Mammary epithelial cell (primary cell): ENCODE measurements at regions not wholly inside any gene's neighbourhood (a gene's known extent, or its start where the extent isn't known, plus 50 kb on each side); places are given as distances from the start of the nearest gene placed in this dataset.

Experiments used
- EZH2 ChIP-seq: IDR thresholded peaks from 2 replicates; pipeline ENCODE4 v1.6.1; 2012; ENCODE audit warnings: low read length, inconsistent platforms, borderline replicate concordance
- TF ChIP-seq, protein P1 (sequence below), 2 donors: IDR thresholded peaks in 1 of 2; conservative IDR thresholded peaks in 1 of 2; 2 replicates each; pipeline ENCODE4 v1.5.1; 2011 to 2012; ENCODE audit warnings: inconsistent platforms in 2 of 2, low read length in 2 of 2, mild to moderate bottlenecking in 2 of 2, control low read depth in 1 of 2, low read depth in 1 of 2; ENCODE audit not compliant: insufficient read depth in 1 of 2; ENCODE audit errors: extremely low read depth in 1 of 2

DNA sequence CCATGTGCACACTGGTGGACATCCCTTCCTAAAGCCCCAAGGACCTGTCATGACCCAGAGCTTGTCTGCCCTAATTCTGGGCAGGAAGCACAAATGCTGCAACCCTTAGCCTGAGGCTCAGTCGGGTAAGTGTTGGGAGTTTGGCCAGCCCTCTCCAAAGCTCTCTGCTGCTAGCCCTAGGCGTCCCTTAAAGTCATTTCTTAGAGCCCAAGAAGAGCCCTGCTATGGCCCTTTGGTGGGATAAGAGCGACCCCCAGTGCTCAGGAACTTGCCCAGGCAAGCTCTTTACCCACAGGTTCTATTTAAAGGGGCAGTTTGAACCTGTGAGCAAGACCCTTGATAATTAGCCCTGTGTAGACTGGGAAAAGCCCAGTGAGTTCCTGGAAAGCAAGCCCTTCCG lies 356.8 kb downstream of the RRAGC start:
- TF ChIP-seq, protein P1, sequence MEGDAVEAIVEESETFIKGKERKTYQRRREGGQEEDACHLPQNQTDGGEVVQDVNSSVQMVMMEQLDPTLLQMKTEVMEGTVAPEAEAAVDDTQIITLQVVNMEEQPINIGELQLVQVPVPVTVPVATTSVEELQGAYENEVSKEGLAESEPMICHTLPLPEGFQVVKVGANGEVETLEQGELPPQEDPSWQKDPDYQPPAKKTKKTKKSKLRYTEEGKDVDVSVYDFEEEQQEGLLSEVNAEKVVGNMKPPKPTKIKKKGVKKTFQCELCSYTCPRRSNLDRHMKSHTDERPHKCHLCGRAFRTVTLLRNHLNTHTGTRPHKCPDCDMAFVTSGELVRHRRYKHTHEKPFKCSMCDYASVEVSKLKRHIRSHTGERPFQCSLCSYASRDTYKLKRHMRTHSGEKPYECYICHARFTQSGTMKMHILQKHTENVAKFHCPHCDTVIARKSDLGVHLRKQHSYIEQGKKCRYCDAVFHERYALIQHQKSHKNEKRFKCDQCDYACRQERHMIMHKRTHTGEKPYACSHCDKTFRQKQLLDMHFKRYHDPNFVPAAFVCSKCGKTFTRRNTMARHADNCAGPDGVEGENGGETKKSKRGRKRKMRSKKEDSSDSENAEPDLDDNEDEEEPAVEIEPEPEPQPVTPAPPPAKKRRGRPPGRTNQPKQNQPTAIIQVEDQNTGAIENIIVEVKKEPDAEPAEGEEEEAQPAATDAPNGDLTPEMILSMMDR (conservative IDR thresholded peaks at IDR 0.05 in 1 of 2, IDR thresholded peaks at IDR 0.05 in 1 of 2; ENCODE audit: extremely low read depth in 1 of 2, insufficient read depth in 1 of 2, low read depth in 1 of 2, low read length in 2 of 2): no peak
- no peak for TF ChIP-seq EZH2
